ENCODE measurements at regions not wholly inside any gene's neighbourhood (a gene's known extent, or its start where the extent isn't known, plus 50 kb on each side); places are given as distances from the start of the nearest gene placed in this dataset.

DNA sequence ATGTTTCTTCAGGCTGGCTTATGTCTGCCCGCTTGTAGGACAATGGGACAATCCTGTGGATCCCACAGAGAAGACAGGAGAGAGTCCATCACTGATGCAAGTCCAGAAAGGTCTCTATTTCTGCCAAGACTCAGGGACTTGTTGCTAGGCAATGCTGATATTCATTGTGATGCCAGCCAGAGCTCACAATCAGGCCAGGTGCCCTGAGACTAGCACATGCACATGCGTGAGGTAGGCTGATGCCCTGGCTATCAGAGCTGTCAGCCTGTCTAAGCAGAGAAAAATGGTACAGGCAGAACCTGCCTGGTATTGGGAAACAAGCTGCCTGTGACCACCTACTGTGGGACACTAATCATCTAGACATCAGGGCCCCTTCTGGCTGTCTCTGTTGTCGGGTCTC is 638.7 kb upstream of the TSPY4 start:
- TF ChIP-seq, protein P1, sequence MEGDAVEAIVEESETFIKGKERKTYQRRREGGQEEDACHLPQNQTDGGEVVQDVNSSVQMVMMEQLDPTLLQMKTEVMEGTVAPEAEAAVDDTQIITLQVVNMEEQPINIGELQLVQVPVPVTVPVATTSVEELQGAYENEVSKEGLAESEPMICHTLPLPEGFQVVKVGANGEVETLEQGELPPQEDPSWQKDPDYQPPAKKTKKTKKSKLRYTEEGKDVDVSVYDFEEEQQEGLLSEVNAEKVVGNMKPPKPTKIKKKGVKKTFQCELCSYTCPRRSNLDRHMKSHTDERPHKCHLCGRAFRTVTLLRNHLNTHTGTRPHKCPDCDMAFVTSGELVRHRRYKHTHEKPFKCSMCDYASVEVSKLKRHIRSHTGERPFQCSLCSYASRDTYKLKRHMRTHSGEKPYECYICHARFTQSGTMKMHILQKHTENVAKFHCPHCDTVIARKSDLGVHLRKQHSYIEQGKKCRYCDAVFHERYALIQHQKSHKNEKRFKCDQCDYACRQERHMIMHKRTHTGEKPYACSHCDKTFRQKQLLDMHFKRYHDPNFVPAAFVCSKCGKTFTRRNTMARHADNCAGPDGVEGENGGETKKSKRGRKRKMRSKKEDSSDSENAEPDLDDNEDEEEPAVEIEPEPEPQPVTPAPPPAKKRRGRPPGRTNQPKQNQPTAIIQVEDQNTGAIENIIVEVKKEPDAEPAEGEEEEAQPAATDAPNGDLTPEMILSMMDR (IDR thresholded peaks at IDR 0.05): no peak
- TF ChIP-seq EZH2 (IDR thresholded peaks at IDR 0.05; ENCODE audit: borderline replicate concordance, insufficient read depth, low read depth, low read length, poor library complexity, severe bottlenecking): no peak
